ENCODE measurements at regions not wholly inside any gene's neighbourhood (a gene's known extent, or its start where the extent isn't known, plus 50 kb on each side); places are given as distances from the start of the nearest gene placed in this dataset.

DNA sequence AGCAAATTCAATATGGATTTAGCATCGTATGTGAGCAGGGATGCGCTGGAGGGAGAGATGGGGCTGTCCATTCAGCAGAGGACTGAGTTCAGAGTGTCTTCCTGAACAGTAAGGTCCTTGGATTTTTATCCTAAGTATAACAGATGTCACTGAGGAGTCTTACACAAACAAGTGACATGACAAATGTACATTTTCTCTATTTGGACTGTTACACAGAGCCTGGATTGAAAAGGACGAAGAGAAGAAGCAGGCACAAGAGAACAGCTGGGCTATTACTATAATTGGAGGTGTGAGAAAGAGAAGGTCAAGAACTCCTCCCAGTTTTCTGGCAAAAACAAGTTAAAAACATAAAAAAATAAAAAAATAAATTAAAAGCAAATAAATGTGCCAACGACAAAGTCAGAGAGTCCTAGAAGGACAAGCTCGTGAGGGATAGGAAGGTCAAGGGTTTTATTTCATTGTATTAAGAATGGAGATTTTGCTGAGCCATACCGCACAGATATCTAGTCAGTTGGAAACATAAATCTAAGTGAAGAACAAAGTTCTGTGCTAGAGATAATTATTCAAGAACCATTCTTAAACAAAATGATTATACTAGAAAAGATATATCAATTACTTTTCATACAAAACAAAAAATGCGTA lies 1186.3 kb downstream of the EFNB2 start:
- in situ Hi-C loops (cut with HindIII; ENCODE audit: low sequenced_read_pairs): no loop called here

DNA sequence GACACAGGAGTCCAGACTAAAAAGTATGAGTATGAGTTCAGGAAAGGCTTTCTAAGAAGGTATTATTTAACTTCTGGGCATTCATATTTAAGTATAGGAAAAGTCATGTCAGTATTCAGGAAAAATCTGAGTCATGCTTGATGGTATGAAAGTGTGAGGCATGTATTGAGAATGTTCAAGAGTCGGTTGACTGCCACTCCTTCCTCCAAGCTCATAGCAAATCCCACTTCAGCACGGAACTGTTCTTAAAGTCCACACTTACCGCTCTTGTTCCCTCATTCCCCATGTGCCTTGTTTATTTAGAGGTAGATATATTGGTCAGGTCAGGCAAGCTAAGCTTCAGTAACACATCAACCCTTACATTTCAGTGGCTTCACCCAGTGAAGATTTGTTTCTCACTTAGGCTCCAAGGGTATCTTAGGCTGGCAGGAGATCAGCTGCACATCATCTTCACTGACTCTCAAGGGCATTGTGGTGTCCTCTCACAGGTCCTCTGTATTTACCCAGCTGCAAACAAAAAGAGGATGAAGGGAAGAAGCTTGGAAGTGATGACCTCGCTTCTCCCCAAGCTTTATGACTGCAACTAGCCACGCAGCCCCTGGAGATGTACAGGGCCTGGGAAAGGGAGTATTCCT lies 1189.2 kb downstream of the EFNB2 start:
- in situ Hi-C loops (cut with HindIII; ENCODE audit: low sequenced_read_pairs): no loop called here

DNA sequence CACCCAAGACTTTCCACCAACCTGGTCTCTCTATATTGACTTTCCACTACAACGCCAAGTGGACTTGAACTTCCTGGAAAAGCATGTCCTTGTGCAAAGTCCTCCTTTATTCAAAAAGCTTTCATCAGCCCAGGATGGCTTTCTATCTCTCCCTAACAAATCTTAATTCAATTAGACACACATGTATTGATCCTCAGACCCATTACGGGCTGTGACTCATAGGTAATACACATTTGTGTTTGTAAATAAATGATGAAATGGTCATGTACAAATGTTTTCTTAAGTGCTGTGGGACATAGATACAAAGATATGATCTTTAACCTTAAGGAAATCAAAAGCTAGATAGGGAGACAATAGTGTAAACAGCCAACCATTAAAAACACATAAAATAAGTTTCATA lies 1189.7 kb downstream of the EFNB2 start:
- in situ Hi-C loops (cut with HindIII; ENCODE audit: low sequenced_read_pairs): no loop called here

DNA sequence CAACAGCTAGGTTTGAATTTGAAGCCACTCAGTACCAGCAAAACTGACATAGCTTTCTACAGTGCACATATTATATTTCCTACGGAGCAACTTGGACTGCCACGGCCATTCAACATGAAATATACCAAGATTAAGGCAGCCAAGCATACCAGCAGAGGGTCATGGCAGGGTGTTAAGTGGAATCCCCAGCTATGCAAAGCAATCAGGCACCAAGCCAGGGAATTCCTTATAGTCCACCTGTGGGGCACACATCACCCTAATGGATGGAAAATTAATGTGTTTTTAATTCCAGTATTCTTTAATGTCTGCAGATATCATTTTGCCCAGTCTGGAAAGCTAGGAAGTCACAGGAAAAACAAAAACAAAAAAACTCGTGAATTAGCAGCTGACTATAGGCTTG lies 1190.3 kb downstream of the EFNB2 start:
- in situ Hi-C loops (cut with HindIII; ENCODE audit: low sequenced_read_pairs): no loop called here

DNA sequence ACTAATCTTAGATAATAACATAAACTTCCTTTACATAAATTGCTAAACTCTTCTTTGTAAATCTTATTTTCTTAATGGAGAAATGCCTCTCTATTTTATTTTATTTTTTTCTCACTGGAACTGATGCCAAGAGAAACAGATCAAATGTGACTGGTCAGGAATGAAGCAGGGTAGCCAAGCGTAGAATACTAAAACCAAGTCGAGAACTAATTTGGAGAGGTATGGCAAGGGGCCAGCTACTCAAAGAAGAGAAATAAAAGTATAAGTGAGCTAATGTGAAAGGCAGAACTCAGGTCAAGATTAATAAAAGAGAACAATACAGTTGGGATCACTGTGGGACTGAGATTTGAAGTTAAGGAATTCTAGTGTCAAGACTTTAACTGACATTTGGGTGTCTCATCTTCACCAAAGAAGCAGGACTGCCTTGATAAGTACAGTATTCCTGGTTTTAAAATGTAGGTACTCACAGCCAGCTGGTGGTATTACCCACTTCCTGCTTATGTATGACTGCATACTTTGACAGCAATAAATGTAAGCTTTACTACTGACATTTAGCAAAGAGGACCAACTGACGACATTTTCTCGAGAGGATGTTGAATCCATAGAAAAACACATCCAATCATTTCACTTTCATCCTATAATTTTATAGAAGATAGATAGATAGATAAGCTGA lies 1192.2 kb downstream of the EFNB2 start:
- in situ Hi-C loops (cut with HindIII; ENCODE audit: low sequenced_read_pairs): no loop called here

DNA sequence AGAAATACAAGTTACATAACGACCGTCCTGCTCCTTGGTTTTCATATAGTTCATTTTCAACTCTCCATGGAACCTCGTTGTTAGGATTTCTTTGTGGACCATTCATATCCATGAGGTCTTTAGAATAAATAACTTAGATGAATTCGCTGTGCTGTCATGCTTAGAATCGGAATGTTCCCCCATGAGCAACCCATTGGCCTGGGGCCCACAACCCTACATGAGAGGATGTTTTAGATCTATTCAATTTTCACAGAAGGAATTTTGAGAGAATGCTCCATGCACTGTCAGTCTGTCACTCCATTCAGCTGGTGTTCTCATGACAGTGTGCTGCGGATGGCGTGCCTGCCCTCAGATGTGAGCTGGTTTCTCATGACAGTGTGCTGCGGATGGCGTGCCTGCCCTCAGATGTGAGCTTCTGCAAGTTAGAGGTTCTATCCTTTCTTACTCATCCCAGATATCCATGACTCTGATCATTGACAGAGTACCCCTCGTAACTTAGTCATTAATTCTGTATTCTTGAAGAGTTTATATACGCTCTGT lies 1193.1 kb downstream of the EFNB2 start:
- in situ Hi-C loops (cut with HindIII; ENCODE audit: low sequenced_read_pairs): no loop called here

DNA sequence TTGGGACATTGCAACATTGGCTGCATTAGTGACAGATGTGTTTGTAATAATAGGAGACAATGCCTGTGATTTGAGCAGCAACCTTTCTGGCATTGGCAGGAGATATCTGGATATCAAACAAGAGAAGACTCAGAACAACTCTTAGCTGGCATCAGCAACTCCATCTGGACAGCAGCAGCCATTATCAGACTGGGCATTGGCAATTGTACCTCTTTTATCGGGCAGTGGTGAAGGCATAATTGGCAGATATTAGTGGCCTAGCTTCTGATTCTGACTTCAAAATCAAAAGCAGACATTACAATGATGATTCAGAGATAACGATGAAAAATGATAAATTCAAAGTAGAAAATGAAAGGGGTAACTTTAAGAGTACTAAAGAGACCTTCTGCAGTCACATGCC lies 1193.7 kb downstream of the EFNB2 start:
- in situ Hi-C loops (cut with HindIII; ENCODE audit: low sequenced_read_pairs): no loop called here

DNA sequence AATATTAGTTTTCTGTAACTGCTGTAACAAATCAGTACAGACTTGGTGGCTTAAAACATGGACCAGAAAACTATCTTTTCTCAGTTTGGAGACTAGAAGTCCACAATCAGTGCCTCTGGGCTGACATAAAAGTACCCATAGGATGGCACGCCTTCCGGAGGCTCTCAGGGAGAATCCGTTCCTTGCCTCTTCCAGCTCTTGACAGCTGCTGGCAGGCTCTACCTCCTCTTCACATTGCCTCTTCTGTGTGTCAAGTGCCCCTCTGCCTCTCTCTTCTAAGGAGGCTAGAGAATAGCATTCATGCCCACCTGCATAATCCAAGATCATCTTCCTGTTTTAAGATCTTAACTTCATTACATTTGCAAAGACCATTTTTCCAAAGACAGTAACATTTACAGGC lies 1194.2 kb downstream of the EFNB2 start:
- in situ Hi-C loops (cut with HindIII; ENCODE audit: low sequenced_read_pairs): no loop called here

DNA sequence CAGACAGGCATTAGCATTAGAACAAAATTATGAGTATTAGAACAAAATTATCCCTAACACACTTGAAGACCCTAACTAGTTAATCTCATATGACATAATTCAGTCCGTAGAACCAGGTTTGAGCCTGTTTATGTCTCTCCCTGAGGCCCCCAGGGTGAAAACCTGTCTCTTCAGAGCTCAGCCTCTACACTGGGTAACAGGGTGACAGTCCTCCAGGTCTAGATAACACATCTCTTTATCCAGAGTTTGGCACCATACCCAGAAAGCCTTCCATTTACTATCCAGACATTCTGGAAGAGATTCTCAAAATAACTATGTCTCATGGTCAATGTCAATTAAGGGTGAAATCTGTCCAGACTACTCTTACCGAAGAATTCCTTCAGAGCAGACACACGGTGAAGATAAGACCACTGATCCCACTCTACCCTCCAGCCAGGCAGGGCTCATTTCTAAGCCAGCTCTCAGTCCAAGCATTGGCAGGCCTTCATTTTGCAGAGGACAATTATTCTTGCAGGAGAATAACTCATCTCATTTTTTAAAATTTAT lies 1195.3 kb downstream of the EFNB2 start:
- in situ Hi-C loops (cut with HindIII; ENCODE audit: low sequenced_read_pairs): no loop called here

DNA sequence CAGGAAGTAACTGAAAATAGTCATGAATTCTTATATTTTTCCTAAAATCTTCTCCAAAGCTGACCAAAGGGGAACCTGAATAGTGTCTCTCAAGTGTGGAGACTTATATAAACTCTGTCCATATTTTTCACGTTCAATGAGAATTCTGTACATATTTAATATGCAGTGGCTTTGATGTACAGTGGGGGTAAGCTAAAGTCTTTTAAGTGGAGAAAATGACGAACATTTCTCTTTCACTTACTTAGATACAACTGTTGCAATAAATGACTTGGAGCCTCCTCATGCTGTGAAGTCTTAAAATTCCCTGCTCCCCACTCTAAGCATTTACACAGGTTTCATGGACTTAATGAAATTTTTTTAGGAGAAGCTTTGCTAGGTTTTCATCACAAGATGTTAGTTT lies 1196.7 kb downstream of the EFNB2 start:
- in situ Hi-C loops (cut with HindIII; ENCODE audit: low sequenced_read_pairs): no loop called here

DNA sequence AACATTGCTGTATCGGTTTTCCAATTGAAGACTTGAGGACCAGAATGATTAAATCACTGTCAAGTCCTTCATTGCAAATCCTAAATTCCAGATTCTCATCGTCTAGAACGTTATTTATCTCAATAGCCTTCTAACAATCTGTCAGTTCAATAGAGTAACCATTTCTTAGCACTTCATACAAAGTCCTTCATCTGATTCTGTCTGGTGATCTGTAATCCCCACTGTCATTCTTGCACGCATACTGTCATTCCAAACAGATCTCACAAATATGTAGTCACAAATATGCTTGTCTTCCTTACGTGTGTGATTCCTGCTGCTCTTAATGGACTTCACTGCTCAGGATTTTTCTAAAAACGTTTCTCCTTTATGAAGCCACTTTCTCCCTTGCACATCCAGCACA lies 1197.5 kb downstream of the EFNB2 start:
- in situ Hi-C loops (cut with HindIII; ENCODE audit: low sequenced_read_pairs): no loop called here

DNA sequence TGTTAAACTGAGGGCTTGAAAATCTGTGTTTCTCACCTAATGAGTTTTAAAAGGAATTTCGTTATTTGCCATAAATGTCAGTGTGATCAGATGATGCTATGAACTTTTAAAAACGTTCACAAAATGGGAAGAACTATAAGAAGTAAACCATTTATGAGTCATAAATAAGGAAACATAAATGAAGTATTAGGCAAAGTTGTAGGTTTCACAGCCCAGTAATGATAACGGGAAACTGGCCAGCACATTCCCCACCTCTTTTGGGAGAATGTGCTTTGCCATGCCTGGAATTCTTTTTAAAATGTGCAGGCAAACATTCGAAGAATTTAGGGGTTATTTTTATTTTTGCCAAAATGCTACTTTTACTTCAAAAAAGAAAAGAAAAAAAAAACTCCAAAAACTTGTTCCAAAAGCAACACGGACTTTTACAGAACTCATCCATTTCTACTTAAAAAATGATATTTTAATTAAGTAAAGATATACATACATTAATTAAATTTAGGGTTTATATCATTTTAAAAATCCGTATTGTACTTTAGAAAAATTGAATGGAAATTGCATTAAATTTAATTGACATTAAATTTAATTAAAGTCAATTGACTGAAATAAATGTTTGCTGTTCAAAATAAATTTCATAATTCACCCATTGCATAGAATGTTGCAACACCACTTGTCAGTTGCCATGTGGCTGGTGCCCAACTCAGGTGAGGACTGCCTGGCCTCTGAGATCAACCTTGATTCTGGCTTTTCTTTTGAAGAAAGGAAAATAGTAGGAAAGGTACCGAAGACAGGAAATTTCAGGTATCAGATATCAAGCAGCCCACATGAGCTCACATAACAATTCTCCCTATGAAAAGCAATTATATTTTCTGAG lies 1198.5 kb downstream of the EFNB2 start:
- in situ Hi-C loops (cut with HindIII; ENCODE audit: low sequenced_read_pairs): no loop called here

DNA sequence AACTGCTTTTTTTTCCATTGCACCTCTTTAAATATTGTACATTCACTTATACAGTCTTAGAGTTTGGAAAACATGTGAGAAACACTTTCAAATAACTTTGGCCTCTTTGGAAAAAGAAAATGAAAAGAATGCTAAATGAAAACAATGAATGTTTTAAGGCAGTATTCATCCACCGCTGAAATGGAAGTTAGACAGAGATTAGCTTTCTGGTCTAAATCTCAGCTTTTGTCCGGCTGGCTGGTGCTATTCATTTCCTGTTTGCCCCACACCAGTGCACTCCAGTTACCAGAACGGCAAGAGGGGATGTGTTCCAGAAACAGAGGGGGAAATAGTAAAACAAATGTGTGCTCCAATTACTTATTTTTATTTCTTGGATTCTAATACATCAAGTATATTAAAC lies 1201.3 kb downstream of the EFNB2 start:
- in situ Hi-C loops (cut with HindIII; ENCODE audit: low sequenced_read_pairs): no loop called here

DNA sequence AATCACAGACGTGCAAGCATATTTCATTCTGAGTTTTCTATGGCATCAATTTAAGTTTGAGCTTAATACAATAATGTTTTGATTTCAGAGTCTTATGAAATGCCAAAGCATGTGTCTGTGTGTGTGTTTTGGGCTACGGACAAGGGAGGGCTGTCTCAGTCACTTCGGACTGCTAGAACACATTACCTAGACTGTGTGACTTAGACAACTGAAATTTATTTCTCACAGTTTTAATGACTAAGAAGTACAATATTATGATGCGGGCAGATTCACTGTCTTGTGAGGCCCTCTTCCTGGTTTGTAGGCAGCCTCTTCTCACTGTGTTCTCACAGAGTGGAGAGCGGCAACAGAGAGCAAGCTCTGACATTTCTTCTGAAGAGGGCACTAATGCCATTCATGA lies 1202.0 kb downstream of the EFNB2 start:
- in situ Hi-C loops (cut with HindIII; ENCODE audit: low sequenced_read_pairs): no loop called here

DNA sequence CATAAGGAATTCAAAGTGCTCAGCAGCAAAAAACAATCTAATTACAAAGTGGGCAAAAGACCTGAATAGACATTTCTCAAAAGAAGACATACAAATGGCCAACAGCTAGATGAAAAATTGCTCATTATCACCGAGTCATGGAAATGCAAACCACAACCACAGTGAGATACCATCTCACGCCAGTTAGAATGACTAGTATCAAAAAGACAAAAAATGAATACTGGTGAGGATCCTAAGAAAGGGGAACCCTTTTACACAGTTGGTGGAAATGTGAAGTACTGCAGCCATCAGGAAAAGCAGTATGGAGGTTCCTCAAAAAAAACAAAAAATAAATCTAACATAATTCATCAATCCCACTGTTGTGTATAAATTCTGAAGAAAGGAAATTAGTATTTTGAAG lies 1206.1 kb downstream of the EFNB2 start:
- in situ Hi-C loops (cut with HindIII; ENCODE audit: low sequenced_read_pairs): no loop called here

DNA sequence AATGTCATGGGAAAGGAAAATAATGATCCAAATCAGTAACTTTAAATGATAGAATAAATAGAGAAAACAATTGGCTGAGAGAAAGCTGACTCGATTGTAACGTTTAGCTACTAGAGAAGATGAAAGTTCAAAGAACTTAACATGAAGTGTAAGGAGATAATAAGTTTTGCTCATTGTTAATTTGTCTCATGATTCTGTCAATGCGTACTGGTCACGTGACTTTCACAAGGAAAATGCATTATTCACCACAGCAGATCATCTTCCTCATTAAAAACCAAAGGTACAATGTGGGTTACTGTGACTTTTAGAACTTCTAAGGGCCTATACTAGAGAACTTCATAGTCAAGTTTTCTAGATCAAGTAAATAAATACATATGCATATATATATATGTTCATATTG lies 1207.2 kb downstream of the EFNB2 start:
- in situ Hi-C loops (cut with HindIII; ENCODE audit: low sequenced_read_pairs): no loop called here

DNA sequence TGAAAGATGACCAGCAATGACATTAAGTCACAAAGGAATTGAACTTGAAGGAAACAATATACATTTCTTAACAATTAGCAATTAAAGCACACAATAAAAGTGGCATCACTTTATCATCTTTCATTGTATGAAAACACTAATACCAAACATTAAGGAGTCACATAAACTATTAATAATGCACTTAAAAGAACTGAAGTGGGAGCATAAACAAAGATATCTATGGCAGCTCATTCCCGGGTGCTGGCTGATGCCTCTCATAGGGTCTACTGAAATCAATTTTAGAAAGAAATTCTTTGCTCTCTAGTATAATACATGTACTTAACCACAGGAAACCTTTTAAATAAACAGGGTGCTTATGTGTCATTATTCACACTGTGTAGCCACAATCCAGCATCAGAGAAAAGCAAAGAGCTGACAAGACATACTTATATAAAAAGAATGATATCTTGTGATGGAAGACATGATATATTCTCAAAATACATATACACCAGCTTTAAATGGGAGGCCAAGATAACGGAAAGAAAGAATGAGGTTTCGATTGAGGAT lies 1207.8 kb downstream of the EFNB2 start:
- in situ Hi-C loops (cut with HindIII; ENCODE audit: low sequenced_read_pairs): no loop called here

DNA sequence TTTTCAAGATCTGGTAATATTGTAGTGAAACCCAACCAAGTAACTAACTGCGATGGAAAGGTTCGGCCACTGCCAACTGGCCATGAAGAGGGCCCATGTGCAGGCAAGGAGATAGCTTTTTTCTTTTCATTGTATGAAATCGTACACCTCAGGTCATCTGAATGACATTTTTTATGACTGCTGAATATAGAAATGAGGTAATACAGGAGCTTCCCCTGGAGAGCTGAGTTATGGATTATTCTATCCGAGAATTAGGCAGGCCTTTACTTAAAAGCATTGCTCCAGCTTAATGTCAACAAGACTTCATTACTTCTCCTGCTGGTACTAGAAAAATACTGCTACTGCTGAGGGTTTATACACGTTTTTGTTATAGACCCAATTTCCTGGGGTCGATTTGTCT lies 1215.6 kb downstream of the EFNB2 start:
- in situ Hi-C loops (cut with HindIII; ENCODE audit: low sequenced_read_pairs): no loop called here

DNA sequence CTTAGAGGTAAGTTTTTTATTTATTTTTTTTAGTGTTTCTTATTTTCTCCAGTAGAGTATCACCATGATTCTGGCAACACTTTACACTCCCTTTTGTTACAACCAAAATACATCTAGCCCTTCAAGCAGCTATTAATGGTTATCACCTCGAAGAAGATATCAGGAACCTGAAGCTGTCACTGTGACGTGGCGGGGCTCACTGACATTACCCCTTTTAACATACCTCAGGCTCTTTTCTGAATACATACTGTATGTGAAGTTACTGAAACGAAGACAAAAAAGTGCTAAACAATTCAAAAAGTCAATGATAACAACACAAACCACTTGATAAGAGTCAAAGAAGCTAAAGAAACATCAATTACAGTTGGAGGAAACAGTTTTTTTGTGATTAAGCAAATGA lies 1218.7 kb downstream of the EFNB2 start:
- in situ Hi-C loops (cut with HindIII; ENCODE audit: low sequenced_read_pairs): no loop called here

DNA sequence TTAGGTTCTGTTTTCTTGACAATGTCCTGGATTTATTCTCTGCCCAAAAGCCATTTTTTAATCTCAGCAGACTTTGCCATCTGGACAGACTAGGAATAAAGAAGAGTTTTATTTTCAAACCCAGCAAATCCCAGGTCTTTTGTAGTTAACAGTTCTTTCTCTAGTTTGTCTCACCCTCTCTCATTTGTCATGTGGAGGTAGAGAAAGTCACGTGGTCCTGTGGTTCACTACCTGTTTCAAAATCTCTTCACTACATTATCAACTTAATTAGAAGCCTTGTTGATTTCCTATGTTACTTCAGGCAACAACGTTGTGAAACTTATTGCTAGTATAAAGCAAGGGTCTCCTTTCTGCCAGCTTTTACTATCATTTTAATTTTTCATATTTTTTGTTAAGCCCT lies 1222.6 kb downstream of the EFNB2 start:
- in situ Hi-C loops (cut with HindIII; ENCODE audit: low sequenced_read_pairs): no loop called here

DNA sequence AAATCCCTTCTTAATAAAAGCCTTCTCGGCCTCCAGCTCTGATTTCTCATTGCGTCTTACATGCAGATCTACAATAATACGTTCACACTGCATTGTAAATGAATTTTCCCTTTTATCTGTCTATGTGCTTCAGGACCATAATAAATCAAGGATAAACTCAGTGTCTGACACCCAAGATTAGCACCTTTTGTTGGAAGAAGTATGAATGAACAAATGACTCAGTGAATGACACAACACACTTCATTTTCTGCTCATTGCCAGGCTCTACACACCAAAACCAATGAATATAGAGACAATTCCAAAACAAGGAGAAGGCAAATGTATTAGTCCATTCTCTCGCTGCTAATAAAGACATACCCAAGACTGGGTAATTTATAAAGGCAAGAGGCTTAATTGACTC lies 1224.4 kb downstream of the EFNB2 start:
- in situ Hi-C loops (cut with HindIII; ENCODE audit: low sequenced_read_pairs): no loop called here
